Panc1 (cell line): ENCODE measurements at regions not wholly inside any gene's neighbourhood (a gene's known extent, or its start where the extent isn't known, plus 50 kb on each side); places are given as distances from the start of the nearest gene placed in this dataset.

ENCODE experiments used
- CTCF ChIP-seq: fragments of 450-650 bp; IDR thresholded peaks from 2 replicates; pipeline ENCODE4 v1.5.1; 2017; ENCODE audit warnings: mild to moderate bottlenecking
- POLR2AphosphoS5 ChIP-seq: IDR thresholded peaks from 2 replicates; pipeline ENCODE4 v1.6.1; 2012; ENCODE audit warnings: mild to moderate bottlenecking, low read depth, low read length, moderate library complexity
- REST ChIP-seq, 2 experiments: IDR thresholded peaks; 2 replicates each; pipeline ENCODE4 v1.6.1; 2011 to 2012; ENCODE audit warnings: low read depth in 2 of 2, control low read depth in 1 of 2, low read length in 1 of 2, mild to moderate bottlenecking in 1 of 2, moderate library complexity in 1 of 2; ENCODE audit not compliant: insufficient read depth in 1 of 2
- SIN3A ChIP-seq: IDR thresholded peaks from 2 replicates; pipeline ENCODE4 v1.6.1; 2012; ENCODE audit warnings: low read depth, mild to moderate bottlenecking, low read length, moderate library complexity, borderline replicate concordance; ENCODE audit not compliant: insufficient read depth
- TCF7L2 ChIP-seq: IDR thresholded peaks from 2 replicates; pipeline ENCODE4 v1.6.1; 2011; ENCODE audit warnings: mild to moderate bottlenecking, low read depth, low read length, inconsistent platforms

GRCh38 chr13:103156346-103156998, 90.3 kb upstream of the SLC10A2 start:
- TF ChIP-seq CTCF: no peak
- TF ChIP-seq REST (IDR thresholded peaks at IDR 0.05; ENCODE audit: insufficient read depth in 1 of 2, low read depth in 2 of 2, low read length in 1 of 2): no peak
- TF ChIP-seq POLR2AphosphoS5: no peak
- no peak for TF ChIP-seq SIN3A
- no peak for TF ChIP-seq TCF7L2
